Activated T-cell treated with anti-CD3 and anti-CD28 coated beads, Interleukin-2, amount 50 U/mL, for 72 hours (primary cell): ENCODE measurements at regions not wholly inside any gene's neighbourhood (a gene's known extent, or its start where the extent isn't known, plus 50 kb on each side); places are given as distances from the start of the nearest gene placed in this dataset.

Source experiments
- ATAC-seq, 2 donors: fragments of 150-1000 bp; cut with Tn5 transposase; replicated peaks in 1 of 2; 2 replicates each; pipeline ENCODE4 v1.10.0; 2021; ENCODE audit warnings: moderate library complexity in 2 of 2, mild to moderate bottlenecking in 1 of 2
- DNase-seq, 2 donors: peaks; one replicate each; pipeline ENCODE4 v3.0.0; 2021 to 2022; ENCODE audit warnings: mixed read lengths in 1 of 2
- H3K27ac Mint-ChIP-seq: one replicate; pipeline ENCODE4 v1.8.0; 2022; ENCODE audit warnings: mild to moderate bottlenecking, moderate library complexity, mixed read lengths
- H3K27me3 Mint-ChIP-seq: one replicate; pipeline ENCODE4 v1.8.0; 2022; ENCODE audit warnings: low read depth, mixed read lengths
- H3K36me3 Mint-ChIP-seq, 2 donors: one replicate each; pipeline ENCODE4 v1.8.0; 2022; ENCODE audit warnings: mixed read lengths in 2 of 2, mild to moderate bottlenecking in 1 of 2; ENCODE audit not compliant: insufficient read depth in 2 of 2
- H3K4me1 Mint-ChIP-seq: one replicate; pipeline ENCODE4 v1.8.0; 2022; ENCODE audit warnings: low read depth, mixed read lengths
- H3K4me3 Mint-ChIP-seq, 2 donors: one replicate each; pipeline ENCODE4 v1.8.0; 2022; ENCODE audit warnings: mild to moderate bottlenecking in 2 of 2, mixed read lengths in 2 of 2, moderate library complexity in 2 of 2
- H3K9me3 Mint-ChIP-seq, 2 donors: one replicate each; pipeline ENCODE4 v1.8.0; 2022; ENCODE audit warnings: mixed read lengths in 2 of 2

GRCh38 chr20:57049296-57049695 is 217.1 kb downstream of the BMP7 start:
- H3K27ac Mint-ChIP-seq, result no peak overlapping the region
- H3K9me3 Mint-ChIP-seq, result no peaks in the 10 kb centered on the region
- no peak overlapping the region for H3K4me3 Mint-ChIP-seq
- no peaks in the 10 kb centered on the region for H3K4me1 Mint-ChIP-seq
- peaks cover 0 to 1% of the 10 kb centered on the region in 2 donors for H3K36me3 Mint-ChIP-seq
- peaks cover 6% of the 10 kb centered on the region for H3K27me3 Mint-ChIP-seq
- no peak for ATAC-seq
- no peak for DNase-seq

- Mint-ChIP-seq H3K9me3 (no peaks in the 10 kb centered on the region), H3K4me3 (no peak overlapping the region), H3K27ac (no peak overlapping the region), H3K27me3 (peaks cover 6% of the 10 kb centered on the region), H3K36me3 (peaks cover 0 to 1% of the 10 kb centered on the region in 2 donors), H3K4me1 (no peaks in the 10 kb centered on the region)
- no peak for DNase-seq
- ATAC-seq, result no peak
Observed at GRCh38 chr20:57051096-57051495, 215.3 kb downstream of the BMP7 start.

- Mint-ChIP-seq H3K27me3 (peaks cover 9% of the 10 kb centered on the region), H3K36me3 (peaks cover 0 to 1% of the 10 kb centered on the region in 2 donors), H3K4me3 (no peak overlapping the region), H3K27ac (no peak overlapping the region), H3K4me1 (no peaks in the 10 kb centered on the region), H3K9me3 (no peaks in the 10 kb centered on the region)
- DNase-seq, result no peak
- ATAC-seq, result no peak
Observed at GRCh38 chr20:57053067-57053466, 213.4 kb downstream of the BMP7 start.

GRCh38 chr20:57053793-57054552 is 212.5 kb downstream of the BMP7 start:
- ATAC-seq, result no peak

GRCh38 chr20:57055345-57055744 is 211.1 kb downstream of the BMP7 start:
- no peak for ATAC-seq
- Mint-ChIP-seq H3K36me3 (peaks cover 0 to 1% of the 10 kb centered on the region in 2 donors), H3K4me3 (no peak overlapping the region), H3K4me1 (no peaks in the 10 kb centered on the region), H3K27me3 (peaks cover 20% of the 10 kb centered on the region), H3K9me3 (no peaks in the 10 kb centered on the region), H3K27ac (no peak overlapping the region)
- no peak for DNase-seq

More at GRCh38 chr20:57053793-57054552, 212.5 kb downstream of the BMP7 start:
- H3K27me3 Mint-ChIP-seq, result peaks cover 13% of the 10 kb centered on the region
- no peaks in the 10 kb centered on the region for H3K4me1 Mint-ChIP-seq
- H3K36me3 Mint-ChIP-seq, result peaks cover 0 to 1% of the 10 kb centered on the region in 2 donors
- H3K4me3 Mint-ChIP-seq, result no peak overlapping the region
- DNase-seq, result no peak
- no peaks in the 10 kb centered on the region for H3K9me3 Mint-ChIP-seq
- H3K27ac Mint-ChIP-seq, result no peak overlapping the region

- peaks cover 23% of the 10 kb centered on the region for H3K27me3 Mint-ChIP-seq
- H3K27ac Mint-ChIP-seq, result no peak overlapping the region
- H3K36me3 Mint-ChIP-seq, result peaks cover 0 to 1% of the 10 kb centered on the region in 2 donors
- DNase-seq (no peak), ATAC-seq (no peak)
- H3K4me1 Mint-ChIP-seq, result no peaks in the 10 kb centered on the region
- H3K4me3 Mint-ChIP-seq, result no peak overlapping the region
- H3K9me3 Mint-ChIP-seq, result no peaks in the 10 kb centered on the region
Observed at GRCh38 chr20:57056651-57057050, 209.8 kb downstream of the BMP7 start.

GRCh38 chr20:57059055-57059596 is 207.3 kb downstream of the BMP7 start:
- Mint-ChIP-seq H3K4me3 (peak overlapping the region in 1 of 2 donors; percentile 39), H3K36me3 (no peaks in the 10 kb centered on the region), H3K27ac (no peak overlapping the region), H3K4me1 (no peaks in the 10 kb centered on the region), H3K27me3 (peaks cover 26% of the 10 kb centered on the region), H3K9me3 (no peaks in the 10 kb centered on the region)
- ATAC-seq (peak; percentile 34 to 82), DNase-seq (no peak)

GRCh38 chr20:57060407-57061050 is 205.9 kb downstream of the BMP7 start:
- ATAC-seq (peak in 1 of 2 donors; percentile 40), DNase-seq (no peak)
- Mint-ChIP-seq H3K36me3 (no peaks in the 10 kb centered on the region), H3K4me3 (no peak overlapping the region), H3K9me3 (no peaks in the 10 kb centered on the region), H3K27me3 (peaks cover 26% of the 10 kb centered on the region), H3K4me1 (no peaks in the 10 kb centered on the region), H3K27ac (no peak overlapping the region)

- H3K27ac Mint-ChIP-seq, result no peak overlapping the region
- no peak for ATAC-seq
- no peaks in the 10 kb centered on the region for H3K36me3 Mint-ChIP-seq
- DNase-seq, result no peak
- no peaks in the 10 kb centered on the region for H3K9me3 Mint-ChIP-seq
- H3K4me1 Mint-ChIP-seq, result no peaks in the 10 kb centered on the region
- H3K27me3 Mint-ChIP-seq, result peaks cover 26% of the 10 kb centered on the region
- no peak overlapping the region for H3K4me3 Mint-ChIP-seq
Observed at GRCh38 chr20:57061051-57061900, 205.2 kb downstream of the BMP7 start.

- H3K4me1 Mint-ChIP-seq, result no peaks in the 10 kb centered on the region
- DNase-seq (no peak), ATAC-seq (no peak)
- H3K27me3 Mint-ChIP-seq, result peaks cover 26% of the 10 kb centered on the region
- H3K4me3 Mint-ChIP-seq, result no peak overlapping the region
- no peak overlapping the region for H3K27ac Mint-ChIP-seq
- no peaks in the 10 kb centered on the region for H3K36me3 Mint-ChIP-seq
- H3K9me3 Mint-ChIP-seq, result no peaks in the 10 kb centered on the region
Observed at GRCh38 chr20:57062241-57062640, 204.2 kb downstream of the BMP7 start.

GRCh38 chr20:57062696-57063270 is 203.7 kb downstream of the BMP7 start:
- H3K4me1 Mint-ChIP-seq, result no peaks in the 10 kb centered on the region
- no peak overlapping the region for H3K4me3 Mint-ChIP-seq
- H3K9me3 Mint-ChIP-seq, result no peaks in the 10 kb centered on the region
- ATAC-seq (no peak), DNase-seq (no peak)
- H3K36me3 Mint-ChIP-seq, result no peaks in the 10 kb centered on the region
- H3K27me3 Mint-ChIP-seq, result peaks cover 26% of the 10 kb centered on the region
- no peak overlapping the region for H3K27ac Mint-ChIP-seq

- no peak for DNase-seq
- Mint-ChIP-seq H3K4me3 (no peak overlapping the region), H3K4me1 (no peaks in the 10 kb centered on the region), H3K27ac (no peak overlapping the region), H3K9me3 (no peaks in the 10 kb centered on the region), H3K36me3 (no peaks in the 10 kb centered on the region), H3K27me3 (peaks cover 29% of the 10 kb centered on the region)
- no peak for ATAC-seq
Observed at GRCh38 chr20:57064836-57065235, 201.6 kb downstream of the BMP7 start.
